A549 (cell line): ENCODE measurements at regions not wholly inside any gene's neighbourhood (a gene's known extent, or its start where the extent isn't known, plus 50 kb on each side); places are given as distances from the start of the nearest gene placed in this dataset.

Experiments
- CBX8 ChIP-seq: fragments of 200-600 bp; sonication (generic); IDR thresholded peaks from 2 replicates; pipeline ENCODE4 v1.6.1; 2016
- CTCF ChIP-seq: fragments of >200 bp; sonication (Bioruptor Twin); formaldehyde crosslinking; IDR thresholded peaks from 3 replicates; pipeline ENCODE4 v1.5.1; 2016
- EP300 ChIP-seq, 2 experiments: fragments of >200 bp; sonication (Bioruptor Twin); formaldehyde crosslinking; IDR thresholded peaks; 2 replicates in 1 of 2; 3 replicates in 1 of 2; pipeline ENCODE4 v1.6.1; 2016 to 2017
- KDM1A ChIP-seq: fragments of 200-600 bp; sonication (generic); IDR thresholded peaks from 2 replicates; pipeline ENCODE4 v1.6.1; 2016; ENCODE audit warnings: low read depth, mild to moderate bottlenecking
- MAFK ChIP-seq: fragments of 450-650 bp; IDR thresholded peaks from 2 replicates; pipeline ENCODE4 v1.6.1; 2014; ENCODE audit not compliant: partially characterized antibody
- MAZ ChIP-seq: fragments of 150-350 bp; IDR thresholded peaks from 2 replicates; pipeline ENCODE4 v1.6.1; 2014; ENCODE audit warnings: antibody characterized with exemption, low read depth, low read length, borderline replicate concordance
- MYC ChIP-seq: IDR thresholded peaks from 2 replicates; pipeline ENCODE4 v1.6.1; 2012; ENCODE audit warnings: mild to moderate bottlenecking, inconsistent platforms, low read length, improper control_type of control experiment, borderline replicate concordance
- RAD21 ChIP-seq, 2 experiments: fragments of >200 bp in 1 of 2; sonication (Bioruptor Twin) in 1 of 2; formaldehyde crosslinking in 1 of 2; IDR thresholded peaks in 1 of 2; conservative IDR thresholded peaks in 1 of 2; 2 replicates in 1 of 2; 3 replicates in 1 of 2; pipeline ENCODE4 v1.6.1; 2012 to 2018; ENCODE audit warnings: inconsistent platforms in 1 of 2

GRCh38 chr16:5500526-5500925 is 402.9 kb upstream of the EEF2KMT start:
- no peak for TF ChIP-seq CTCF
- TF ChIP-seq MAZ = no peak
- TF ChIP-seq RAD21 (conservative IDR thresholded peaks at IDR 0.05 in 1 of 2, IDR thresholded peaks at IDR 0.05 in 1 of 2) = no peak
- no peak for TF ChIP-seq CBX8
- TF ChIP-seq MYC = no peak
- TF ChIP-seq KDM1A = no peak
- peak; percentile 78 for TF ChIP-seq MAFK
- TF ChIP-seq EP300 (IDR thresholded peaks at IDR 0.05) = no peak
